Keratinocyte (primary cell): ENCODE measurements at regions not wholly inside any gene's neighbourhood (a gene's known extent, or its start where the extent isn't known, plus 50 kb on each side); places are given as distances from the start of the nearest gene placed in this dataset.

Source experiments
- DNase-seq: peaks from one replicate; pipeline ENCODE4 v3.0.0-alpha.2; 2011; ENCODE audit warnings: low read depth, missing footprints, low spot score
- FAIRE-seq: peaks from 2 replicates; lab custom pipeline; 2011; peaks lifted over from hg19 to GRCh38; lab: Jason Lieb, UNC
- H2AFZ ChIP-seq: 2 replicates; pipeline ENCODE4 v1.6.0; 2012; ENCODE audit warnings: low read length, control low read depth, inconsistent platforms; ENCODE audit not compliant: control insufficient read depth
- H3K27ac ChIP-seq: 2 replicates; pipeline ENCODE4 v1.5.1; 2011; ENCODE audit warnings: low read length; ENCODE audit not compliant: control insufficient read depth, insufficient read depth
- H3K27me3 ChIP-seq: 3 replicates; pipeline ENCODE4 v1.6.0; 2011; ENCODE audit warnings: low read length; ENCODE audit not compliant: control insufficient read depth, insufficient read depth; ENCODE audit errors: extremely low read depth
- H3K36me3 ChIP-seq, 2 experiments: 2 replicates in 1 of 2; 3 replicates in 1 of 2; pipeline ENCODE4 v1.5.1; 2011; ENCODE audit warnings: low read length in 2 of 2, mild to moderate bottlenecking in 1 of 2; ENCODE audit not compliant: control insufficient read depth in 2 of 2, insufficient read depth in 2 of 2; ENCODE audit errors: extremely low read depth in 1 of 2
- H3K4me1 ChIP-seq: 3 replicates; pipeline ENCODE4 v1.5.1; 2011; ENCODE audit warnings: low read length; ENCODE audit not compliant: control insufficient read depth, insufficient read depth; ENCODE audit errors: extremely low read depth
- H3K4me2 ChIP-seq: 3 replicates; pipeline ENCODE4 v1.6.0; 2011; ENCODE audit warnings: low read depth, low read length; ENCODE audit not compliant: control insufficient read depth, insufficient read depth; ENCODE audit errors: extremely low read depth
- H3K4me3 ChIP-seq, 3 experiments: fragments of 200-600 bp in 1 of 3; sonication (generic) in 1 of 3; 2 replicates in 2 of 3; 3 replicates in 1 of 3; pipeline ENCODE4 v1.5.1; 2011 to 2016; ENCODE audit warnings: low read length in 3 of 3, mild to moderate bottlenecking in 3 of 3, control low read depth in 2 of 3, inconsistent platforms in 1 of 3, low read depth in 1 of 3, mixed read lengths in 1 of 3, mixed run types in 1 of 3, moderate library complexity in 1 of 3; ENCODE audit not compliant: control insufficient read depth in 2 of 3, insufficient read depth in 2 of 3; ENCODE audit errors: extremely low read depth in 1 of 3
- H3K79me2 ChIP-seq: 2 replicates; pipeline ENCODE4 v1.6.0; 2012; ENCODE audit warnings: low read length; ENCODE audit not compliant: control insufficient read depth, insufficient read depth
- H3K9ac ChIP-seq: 3 replicates; pipeline ENCODE4 v1.6.0; 2011; ENCODE audit warnings: low read length; ENCODE audit not compliant: control insufficient read depth, insufficient read depth; ENCODE audit errors: extremely low read depth
- H3K9me1 ChIP-seq: 3 replicates; pipeline ENCODE4 v1.6.0; 2011; ENCODE audit warnings: low read length; ENCODE audit not compliant: control insufficient read depth, insufficient read depth; ENCODE audit errors: extremely low read depth
- H3K9me3 ChIP-seq: 2 replicates; pipeline ENCODE4 v1.5.1; 2012; ENCODE audit warnings: low read depth, low read length; ENCODE audit not compliant: control insufficient read depth
- H4K20me1 ChIP-seq: 3 replicates; pipeline ENCODE4 v1.6.0; 2011; ENCODE audit warnings: low read length; ENCODE audit not compliant: control insufficient read depth, insufficient read depth; ENCODE audit errors: extremely low read depth
- CTCF ChIP-seq, 3 experiments: IDR thresholded peaks in 1 of 3; conservative IDR thresholded peaks in 1 of 3; optimal IDR thresholded peaks in 1 of 3; 2 replicates in 2 of 3; 3 replicates in 1 of 3; pipeline versions ENCODE3 to v1.5.1; 2011; ENCODE audit warnings: low read length in 3 of 3, mild to moderate bottlenecking in 3 of 3, moderate library complexity in 2 of 3, control low read depth in 1 of 3, inconsistent platforms in 1 of 3; ENCODE audit not compliant: insufficient read depth in 2 of 3; ENCODE audit errors: extremely low read depth in 1 of 3
- EZH2 ChIP-seq: IDR thresholded peaks from one replicate; pipeline ENCODE4 v1.6.1; 2012; ENCODE audit warnings: inconsistent platforms, mild to moderate bottlenecking, low read length, moderate library complexity
- dilution Hi-C: fragments of 300-500 bp; cut with MboI; formaldehyde crosslinking; loops from one replicate; pipeline ENCODE4 v1.7.0; 2020; ENCODE audit warnings: low sequenced_read_pairs; ENCODE audit not compliant: extremely low pct_ligation_motif_present

GRCh38 chr6:53717566-53717965 is 52.0 kb upstream of the KLHL31 start:
- TF ChIP-seq CTCF (optimal IDR thresholded peaks at IDR 0.05 in 1 of 3, IDR thresholded peaks at IDR 0.05 in 1 of 3, conservative IDR thresholded peaks at IDR 0.05 in 1 of 3; ENCODE audit: extremely low read depth in 1 of 3, insufficient read depth in 2 of 3, low read length in 3 of 3) = no peak
- no peak for TF ChIP-seq EZH2
- Histone ChIP-seq H3K9me3 (no peaks in the 10 kb centered on the region), H3K27me3 (no peaks in the 10 kb centered on the region), H3K4me3 (no peak overlapping the region), H3K9ac (no peak overlapping the region), H2AFZ (no peak overlapping the region), H4K20me1 (no peaks in the 10 kb centered on the region), H3K4me2 (no peak overlapping the region), H3K9me1 (no peaks in the 10 kb centered on the region), H3K79me2 (no peaks in the 10 kb centered on the region), H3K4me1 (peaks cover 4% of the 10 kb centered on the region), H3K27ac (no peak overlapping the region), H3K36me3 (no peaks in the 10 kb centered on the region)
- dilution Hi-C loops = no loop called here
- DNase-seq = no peak
- peak; percentile 49 for FAIRE-seq

- TF ChIP-seq EZH2 (no peak), CTCF (optimal IDR thresholded peaks at IDR 0.05 in 1 of 3, IDR thresholded peaks at IDR 0.05 in 1 of 3, conservative IDR thresholded peaks at IDR 0.05 in 1 of 3; ENCODE audit: extremely low read depth in 1 of 3, insufficient read depth in 2 of 3, low read length in 3 of 3) (no peak)
- Histone ChIP-seq H3K79me2 (no peaks in the 10 kb centered on the region), H4K20me1 (no peaks in the 10 kb centered on the region), H3K4me1 (peaks cover 4% of the 10 kb centered on the region), H3K9me3 (no peaks in the 10 kb centered on the region), H3K4me2 (no peak overlapping the region), H3K36me3 (no peaks in the 10 kb centered on the region), H3K9me1 (no peaks in the 10 kb centered on the region), H2AFZ (no peak overlapping the region), H3K27ac (no peak overlapping the region), H3K27me3 (no peaks in the 10 kb centered on the region), H3K4me3 (no peak overlapping the region), H3K9ac (no peak overlapping the region)
- dilution Hi-C loops = no loop called here
- DNase-seq (no peak), FAIRE-seq (no peak)
These were observed 49.9 kb upstream of the KLHL31 start for GRCh38 chr6:53715434-53715833.
